Lower leg skin (tissue), 3 donors: ENCODE measurements at regions not wholly inside any gene's neighbourhood (a gene's known extent, or its start where the extent isn't known, plus 50 kb on each side); places are given as distances from the start of the nearest gene placed in this dataset.

ENCODE experiments used
- POLR2A ChIP-seq, 2 donors: fragments of 450-650 bp; IDR thresholded peaks; one replicate each; pipeline ENCODE4 v1.6.1; 2016 to 2017; ENCODE audit warnings: antibody characterized with exemption in 2 of 2, mild to moderate bottlenecking in 1 of 2, moderate library complexity in 1 of 2
- TF ChIP-seq, protein P1 (sequence below), 3 donors: fragments of 450-650 bp; IDR thresholded peaks; one replicate each; pipeline ENCODE4 v1.5.1; 2016; ENCODE audit warnings: antibody characterized with exemption in 3 of 3, mild to moderate bottlenecking in 3 of 3, moderate library complexity in 2 of 3

DNA sequence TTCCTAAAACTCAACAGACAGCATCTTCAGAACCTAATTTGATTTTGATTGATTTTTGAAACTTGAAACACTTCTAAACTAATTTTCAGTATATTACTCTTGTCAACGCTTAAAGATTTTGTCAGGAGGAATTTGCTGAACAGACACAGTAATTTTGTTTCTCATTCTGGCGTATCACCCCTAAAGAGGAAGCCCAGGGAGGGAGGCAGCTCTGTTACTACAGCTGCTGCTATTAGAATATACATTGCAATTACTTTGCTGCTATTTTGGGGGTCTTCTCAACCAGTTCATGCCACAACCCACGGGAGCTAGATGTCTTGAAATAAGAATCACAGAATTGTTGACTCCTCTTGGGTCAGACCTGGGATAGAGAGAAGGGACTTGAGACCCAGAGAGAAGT is 122.6 kb downstream of the TLR4 start:
- TF ChIP-seq, protein P1, sequence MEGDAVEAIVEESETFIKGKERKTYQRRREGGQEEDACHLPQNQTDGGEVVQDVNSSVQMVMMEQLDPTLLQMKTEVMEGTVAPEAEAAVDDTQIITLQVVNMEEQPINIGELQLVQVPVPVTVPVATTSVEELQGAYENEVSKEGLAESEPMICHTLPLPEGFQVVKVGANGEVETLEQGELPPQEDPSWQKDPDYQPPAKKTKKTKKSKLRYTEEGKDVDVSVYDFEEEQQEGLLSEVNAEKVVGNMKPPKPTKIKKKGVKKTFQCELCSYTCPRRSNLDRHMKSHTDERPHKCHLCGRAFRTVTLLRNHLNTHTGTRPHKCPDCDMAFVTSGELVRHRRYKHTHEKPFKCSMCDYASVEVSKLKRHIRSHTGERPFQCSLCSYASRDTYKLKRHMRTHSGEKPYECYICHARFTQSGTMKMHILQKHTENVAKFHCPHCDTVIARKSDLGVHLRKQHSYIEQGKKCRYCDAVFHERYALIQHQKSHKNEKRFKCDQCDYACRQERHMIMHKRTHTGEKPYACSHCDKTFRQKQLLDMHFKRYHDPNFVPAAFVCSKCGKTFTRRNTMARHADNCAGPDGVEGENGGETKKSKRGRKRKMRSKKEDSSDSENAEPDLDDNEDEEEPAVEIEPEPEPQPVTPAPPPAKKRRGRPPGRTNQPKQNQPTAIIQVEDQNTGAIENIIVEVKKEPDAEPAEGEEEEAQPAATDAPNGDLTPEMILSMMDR (IDR thresholded peaks at IDR 0.05) = no peak
- TF ChIP-seq POLR2A (IDR thresholded peaks at IDR 0.05) = no peak
